Heart right ventricle (tissue), 16 donors: ENCODE measurements at regions not wholly inside any gene's neighbourhood (a gene's known extent, or its start where the extent isn't known, plus 50 kb on each side); places are given as distances from the start of the nearest gene placed in this dataset.

Source experiments
- ATAC-seq, 8 donors: fragments of 200-7000 bp; cut with Tn5 transposase; one replicate each; pipeline ENCODE4 v1.9.1; 2020; ENCODE audit warnings: mild to moderate bottlenecking in 8 of 8, moderate library complexity in 8 of 8, moderate number of reproducible peaks in 1 of 8
- DNase-seq, 2 donors: peaks; one replicate each; pipeline ENCODE4 v3.0.0-alpha.2; 2020
- H3K27ac ChIP-seq, 10 donors: fragments of 200-600 bp; sonication (generic) in 2 of 10; one replicate each; pipeline versions ENCODE4 v1.5.0 to v1.8.0; 2020 to 2022; ENCODE audit warnings: mild to moderate bottlenecking in 3 of 10
- H3K27me3 ChIP-seq, 7 donors: fragments of 200-600 bp; one replicate each; pipeline ENCODE4 v1.8.0; 2021 to 2022; ENCODE audit warnings: mild to moderate bottlenecking in 2 of 7
- H3K36me3 ChIP-seq, 9 donors: fragments of 200-600 bp; sonication (generic) in 1 of 9; one replicate each; pipeline versions ENCODE4 v1.5.0 to v1.8.0; 2020 to 2022; ENCODE audit warnings: mild to moderate bottlenecking in 2 of 9
- H3K4me1 ChIP-seq, 9 donors: fragments of 200-600 bp; sonication (generic) in 1 of 9; one replicate each; pipeline versions ENCODE4 v1.5.0 to v1.8.0; 2020 to 2022; ENCODE audit warnings: mild to moderate bottlenecking in 4 of 9
- H3K4me3 ChIP-seq, 10 donors: fragments of 200-600 bp; sonication (generic) in 2 of 10; one replicate each; pipeline versions ENCODE4 v1.5.0 to v1.8.0; 2020 to 2022; ENCODE audit warnings: mild to moderate bottlenecking in 7 of 10, moderate library complexity in 2 of 10
- H3K9me3 ChIP-seq, 11 donors: fragments of 200-600 bp in 10 of 11; sonication (generic) in 2 of 11; one replicate each; pipeline versions ENCODE4 v1.5.0 to v1.8.0; 2013 to 2022; ENCODE audit warnings: mild to moderate bottlenecking in 2 of 11, control low read depth in 1 of 11, moderate library complexity in 1 of 11
- WGBS, 2 donors: extraction: QIAGEN DNeasy Blood & Tissue Kit; methylation state at CpG; one replicate each; pipeline ENCODE4 v1.1.7; 2013; ENCODE audit warnings: inconsistent platforms in 1 of 2; 5-methylcytosine and 5-hydroxymethylcytosine counted together
- intact Hi-C, 10 donors: fragments of 100-400 bp; cut with DNase I; formaldehyde crosslinking; loops; one replicate each; pipeline versions ENCODE4 v1.11.1 to v1.14.2; 2022
- TF ChIP-seq, protein P1 (sequence below), 9 donors: fragments of 200-600 bp; sonication (generic) in 2 of 9; IDR thresholded peaks; one replicate each; pipeline versions ENCODE4 v1.5.0 to v1.8.0; 2021 to 2022; ENCODE audit warnings: antibody characterized with exemption in 9 of 9, mild to moderate bottlenecking in 5 of 9, moderate library complexity in 1 of 9
- donor health status: Arrhythmogenic right ventricular cardiomyopathy.
- donor health status: ischemic (EF 13 %, LVEDD 7.1; RV severe dilation, severe dysfunction).
- donor health status: healthy with polysubstance abuse.
- donor health status: DM: no; HTN: yes; CAD: no.
- donor health status: DM: no; HTN: no; CAD: no.
- donor health status: ischemic (EF 25% LVEDD 6.9; RV normal size, moderate dysfunction).
- donor health status: ischemic (EF 25% LVEDD 5.7; RV mildly dilated, moderate dysfunction).
- donor health status: healthy.
- donor health status: DM: yes; HTN: yes; CAD: no.
- donor health status: Ischemic cardiomyopathy.
- donor health status: ischemic (EF 35%, LVEDD 5.7; RV mildly dilated, moderate dysfunction).
- donor health status: nonischemic (EF 11% LVEDD 7.7; RV severe dilation, severe dysfunction).
- donor health status: DM: yes; HTN: yes; CAD: no.
- donor health status: PGD.
- donor health status: ischemic (EF 29% LVEDD 5.4; RV normal size, mild dysfunction).
- donor health status: nonischemic (EF 23%, LVEDD 6.1; RV moderate dilation, normal function).

DNA sequence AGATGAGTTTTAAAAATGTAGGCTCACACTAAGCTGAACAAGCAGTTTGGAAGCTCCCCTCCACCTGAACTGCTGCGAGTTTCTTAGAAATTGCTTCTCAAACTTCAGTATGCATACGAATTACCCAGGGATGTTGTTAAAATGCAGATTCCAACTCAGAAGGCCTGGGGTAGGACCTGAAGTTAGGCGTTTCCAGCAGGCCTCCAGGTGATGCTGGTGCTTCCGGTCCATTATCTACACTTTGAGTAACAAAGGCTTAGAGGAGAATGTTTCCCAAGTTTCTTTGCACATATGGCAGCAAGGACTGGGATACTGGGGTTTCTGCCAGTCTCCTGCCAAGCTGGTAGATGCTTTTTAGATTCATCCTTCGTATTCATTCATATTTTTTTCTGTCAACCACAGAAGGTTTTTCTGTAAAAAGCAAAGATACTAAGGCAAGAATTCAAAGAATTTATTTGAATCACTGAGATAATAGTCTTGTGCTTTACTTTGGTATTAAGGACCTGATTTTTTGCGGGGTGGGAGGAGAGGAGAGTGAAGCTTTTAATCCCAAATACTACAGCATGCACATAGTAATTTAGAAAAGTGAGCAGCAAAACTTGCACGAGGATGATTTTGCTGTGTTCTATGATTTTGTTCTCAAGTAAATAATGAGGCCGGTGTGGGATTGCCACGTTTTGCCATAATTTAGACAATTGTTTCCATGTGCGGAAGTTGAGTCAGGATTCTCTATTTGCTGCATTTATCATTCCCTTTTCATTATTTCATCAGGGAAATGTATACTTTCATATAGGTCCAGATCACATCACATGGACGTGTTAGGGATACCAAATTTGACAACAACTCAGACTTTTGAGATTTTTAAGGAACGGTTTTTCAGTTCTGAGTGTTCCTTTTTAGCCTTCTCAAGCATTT is 137.6 kb upstream of the SPATS2L start:
- DNase-seq (no peak), ATAC-seq (no peak)
- Histone ChIP-seq H3K9me3 (peaks cover 0 to 26% (median 6%) of the 10 kb centered on the region in 11 donors), H3K4me1 (no peaks in the 10 kb centered on the region), H3K4me3 (no peak overlapping the region), H3K36me3 (no peaks in the 10 kb centered on the region), H3K27ac (no peak overlapping the region), H3K27me3 (no peaks in the 10 kb centered on the region)
- intact Hi-C loops = no loop called here
- TF ChIP-seq, protein P1, sequence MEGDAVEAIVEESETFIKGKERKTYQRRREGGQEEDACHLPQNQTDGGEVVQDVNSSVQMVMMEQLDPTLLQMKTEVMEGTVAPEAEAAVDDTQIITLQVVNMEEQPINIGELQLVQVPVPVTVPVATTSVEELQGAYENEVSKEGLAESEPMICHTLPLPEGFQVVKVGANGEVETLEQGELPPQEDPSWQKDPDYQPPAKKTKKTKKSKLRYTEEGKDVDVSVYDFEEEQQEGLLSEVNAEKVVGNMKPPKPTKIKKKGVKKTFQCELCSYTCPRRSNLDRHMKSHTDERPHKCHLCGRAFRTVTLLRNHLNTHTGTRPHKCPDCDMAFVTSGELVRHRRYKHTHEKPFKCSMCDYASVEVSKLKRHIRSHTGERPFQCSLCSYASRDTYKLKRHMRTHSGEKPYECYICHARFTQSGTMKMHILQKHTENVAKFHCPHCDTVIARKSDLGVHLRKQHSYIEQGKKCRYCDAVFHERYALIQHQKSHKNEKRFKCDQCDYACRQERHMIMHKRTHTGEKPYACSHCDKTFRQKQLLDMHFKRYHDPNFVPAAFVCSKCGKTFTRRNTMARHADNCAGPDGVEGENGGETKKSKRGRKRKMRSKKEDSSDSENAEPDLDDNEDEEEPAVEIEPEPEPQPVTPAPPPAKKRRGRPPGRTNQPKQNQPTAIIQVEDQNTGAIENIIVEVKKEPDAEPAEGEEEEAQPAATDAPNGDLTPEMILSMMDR (IDR thresholded peaks at IDR 0.05) = no peak
- 76 to 77% methylated on average over 12 of the region's 12 CpGs for WGBS, 2 donors

- Histone ChIP-seq H3K27ac (no peak overlapping the region), H3K4me1 (no peaks in the 10 kb centered on the region), H3K36me3 (no peaks in the 10 kb centered on the region), H3K4me3 (no peak overlapping the region), H3K27me3 (no peaks in the 10 kb centered on the region), H3K9me3 (peaks cover 0 to 24% (median 6%) of the 10 kb centered on the region in 11 donors)
- DNase-seq (no peak), ATAC-seq (no peak)
- TF ChIP-seq, protein P1 (IDR thresholded peaks at IDR 0.05) = no peak
- intact Hi-C loops = no loop called here
- 70 to 71% methylated on average over 2 of the region's 2 CpGs for WGBS, 2 donors
Observed at GRCh38 chr2:200170221-200170620, 136.3 kb upstream of the SPATS2L start.

DNA sequence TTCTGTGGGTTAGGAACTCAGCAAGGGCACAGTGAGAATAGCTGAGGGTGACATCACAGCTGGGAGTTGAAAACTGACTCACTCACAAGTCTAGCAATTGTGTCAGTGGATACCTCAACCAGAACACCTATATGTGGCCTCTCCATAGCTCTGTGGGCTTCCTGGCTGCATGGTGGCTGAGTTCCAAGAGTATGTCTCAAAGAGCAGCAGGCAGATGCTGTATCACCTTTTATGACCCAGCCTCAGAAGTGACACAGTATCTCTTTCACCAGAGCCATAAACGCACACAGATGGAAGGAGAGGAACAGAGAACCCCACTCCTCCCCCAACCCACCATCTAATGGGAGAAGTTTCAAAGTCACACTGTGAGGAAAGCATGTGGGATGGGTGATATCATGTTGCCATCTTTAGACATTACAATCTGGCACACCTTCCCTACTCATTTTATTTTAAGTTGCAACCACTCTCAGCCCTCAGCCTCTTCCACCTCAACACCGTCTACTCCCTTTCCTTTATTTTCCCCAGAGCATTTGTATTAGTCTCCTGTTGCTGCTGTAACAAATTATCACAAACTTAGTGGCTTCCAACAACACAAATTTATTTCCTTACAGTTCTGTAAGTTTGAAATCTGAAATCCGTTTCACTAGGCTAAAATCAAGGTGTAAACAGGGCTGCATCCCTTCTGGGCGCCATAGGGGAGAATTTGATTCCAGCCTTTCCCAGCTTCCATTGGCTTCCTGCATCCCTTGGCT is 134.6 kb upstream of the SPATS2L start:
- intact Hi-C loops = no loop called here
- H3K4me3 ChIP-seq = no peak overlapping the region
- TF ChIP-seq, protein P1 (IDR thresholded peaks at IDR 0.05) = no peak
- peaks cover 0 to 8% (median 0%) of the 10 kb centered on the region in 11 donors for H3K9me3 ChIP-seq
- DNase-seq (no peak), ATAC-seq (no peak)
- no peak overlapping the region for H3K27ac ChIP-seq
- H3K27me3 ChIP-seq = no peaks in the 10 kb centered on the region
- H3K4me1 ChIP-seq = peaks cover 0 to 2% (median 0%) of the 10 kb centered on the region in 9 donors
- H3K36me3 ChIP-seq = no peaks in the 10 kb centered on the region
- 61 to 63% methylated on average over 4 of the region's 4 CpGs for WGBS, 2 donors

DNA sequence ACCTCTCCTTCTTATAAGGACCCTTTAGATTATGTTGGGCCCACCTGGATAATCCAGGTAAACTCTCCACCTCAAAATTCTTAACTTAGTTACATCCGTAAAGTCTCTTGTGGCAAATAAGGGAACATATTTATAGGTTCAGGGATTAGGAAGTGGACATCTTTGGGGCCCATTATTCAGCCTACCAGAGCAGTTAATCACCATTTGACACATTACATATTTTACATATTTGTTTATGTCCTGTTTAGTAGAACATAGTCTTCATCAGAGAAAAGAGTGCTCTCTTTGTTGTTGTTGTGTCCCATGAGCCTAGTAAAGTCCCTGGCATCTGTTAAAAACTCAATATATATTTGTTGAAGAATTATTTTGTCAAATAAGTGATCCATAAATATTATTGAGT is 134.0 kb upstream of the SPATS2L start:
- H3K27me3 ChIP-seq = no peaks in the 10 kb centered on the region
- no peak for DNase-seq
- TF ChIP-seq, protein P1 (IDR thresholded peaks at IDR 0.05) = no peak
- intact Hi-C loops = no loop called here
- WGBS, 2 donors = 89 to 95% methylated on average over 1 of the region's 1 CpG
- ATAC-seq = no peak
- H3K36me3 ChIP-seq = no peaks in the 10 kb centered on the region
- no peak overlapping the region for H3K27ac ChIP-seq
- no peak overlapping the region for H3K4me3 ChIP-seq
- peaks cover 0 to 8% (median 0%) of the 10 kb centered on the region in 11 donors for H3K9me3 ChIP-seq
- H3K4me1 ChIP-seq = peaks cover 0 to 8% (median 0%) of the 10 kb centered on the region in 9 donors
